ENCODE measurements at regions not wholly inside any gene's neighbourhood (a gene's known extent, or its start where the extent isn't known, plus 50 kb on each side); places are given as distances from the start of the nearest gene placed in this dataset.

DNA sequence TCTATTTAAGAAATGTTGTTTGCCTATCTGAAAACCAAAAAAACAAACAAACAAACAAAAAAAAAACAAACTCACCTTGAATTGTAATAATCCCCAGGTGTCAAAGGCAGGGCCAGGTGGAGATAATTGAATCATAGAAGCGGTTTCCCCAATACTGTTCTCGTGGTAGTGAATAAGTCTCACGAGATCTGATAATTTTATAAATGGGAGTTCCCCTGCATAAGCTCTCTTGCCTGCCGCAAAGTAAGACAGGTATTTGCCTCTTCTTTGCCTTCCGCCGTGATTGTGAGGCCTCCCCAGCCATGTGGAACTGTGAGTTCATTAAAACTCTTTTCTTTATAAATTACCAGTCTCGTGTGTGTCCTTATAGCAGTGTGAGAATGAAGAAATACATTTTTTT is 1180.7 kb upstream of the CRIM1 start:
- Histone ChIP-seq H3K27ac (ENCODE audit: low read length) (no peak overlapping the region), H3K36me3 (ENCODE audit: insufficient read depth, low read length) (no peaks in the 10 kb centered on the region), H3K9me3 (ENCODE audit: low read length) (no peaks in the 10 kb centered on the region), H3F3A (ENCODE audit: insufficient read depth, low read length, poor library complexity, severe bottlenecking) (no peaks in the 10 kb centered on the region), H3K9me2 (ENCODE audit: insufficient read depth, low read length) (no peaks in the 10 kb centered on the region), H4K20me1 (ENCODE audit: insufficient read depth) (no peaks in the 10 kb centered on the region), H3K79me2 (replicated peaks; ENCODE audit: insufficient read depth, low read length) (no peaks in the 10 kb centered on the region), H3K27me3 (ENCODE audit: insufficient read depth, low read depth, low read length) (no peaks in the 10 kb centered on the region), H2AFZ (ENCODE audit: low read depth, low read length) (no peak overlapping the region), H3K4me2 (ENCODE audit: low read length) (no peak overlapping the region), H3K9ac (ENCODE audit: low read length) (no peak overlapping the region), H3K4me3 (ENCODE audit: low read length) (no peak overlapping the region)
- TF ChIP-seq REST (IDR thresholded peaks at IDR 0.05; ENCODE audit: borderline replicate concordance) (no peak), TAF1 (IDR thresholded peaks at IDR 0.05; ENCODE audit: low read depth) (no peak)

DNA sequence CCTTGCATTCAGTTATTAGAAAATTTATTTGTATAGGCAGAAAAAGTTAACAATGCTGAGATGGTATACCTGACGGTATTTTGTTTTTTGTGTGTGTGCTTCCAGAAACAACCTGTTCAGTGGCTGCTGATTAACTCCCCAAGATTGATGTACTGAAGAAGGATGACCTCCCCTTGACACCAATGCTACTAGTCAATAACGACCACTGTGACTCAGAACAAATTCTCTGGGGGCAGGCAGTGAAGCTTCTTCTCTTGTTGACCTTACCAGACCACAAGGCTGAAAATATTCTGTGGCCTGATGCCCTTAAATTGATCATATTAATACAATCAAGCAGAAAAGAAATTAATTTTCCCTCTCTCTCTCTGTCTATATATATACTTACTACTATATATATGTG is 1182.9 kb upstream of the CRIM1 start:
- no peaks in the 10 kb centered on the region for H3K36me3 ChIP-seq (ENCODE audit: insufficient read depth, low read length)
- H3K27me3 ChIP-seq (ENCODE audit: insufficient read depth, low read depth, low read length): no peaks in the 10 kb centered on the region
- H3K9ac ChIP-seq (ENCODE audit: low read length): no peak overlapping the region
- H3K27ac ChIP-seq (ENCODE audit: low read length): no peak overlapping the region
- TF ChIP-seq POLR2AphosphoS5 (IDR thresholded peaks at IDR 0.05): no peak
- no peak for TF ChIP-seq RAD21 (conservative IDR thresholded peaks at IDR 0.05)
- TF ChIP-seq TAF1 (IDR thresholded peaks at IDR 0.05; ENCODE audit: low read depth): no peak
- no peak for TF ChIP-seq EP300 (conservative IDR thresholded peaks at IDR 0.05; ENCODE audit: poor library complexity, severe bottlenecking)
- TF ChIP-seq REST (IDR thresholded peaks at IDR 0.05; ENCODE audit: borderline replicate concordance): no peak
- no peak overlapping the region for H3K4me3 ChIP-seq (ENCODE audit: low read length)
- H3K4me2 ChIP-seq (ENCODE audit: low read length): no peak overlapping the region
- H3K9me3 ChIP-seq (ENCODE audit: low read length): no peaks in the 10 kb centered on the region
- H3K9me2 ChIP-seq (ENCODE audit: insufficient read depth, low read length): no peaks in the 10 kb centered on the region
- no peak overlapping the region for H2AFZ ChIP-seq (ENCODE audit: low read depth, low read length)
- no peaks in the 10 kb centered on the region for H3K79me2 ChIP-seq (replicated peaks; ENCODE audit: insufficient read depth, low read length)
- no peaks in the 10 kb centered on the region for H4K20me1 ChIP-seq (ENCODE audit: insufficient read depth)
- no peaks in the 10 kb centered on the region for H3F3A ChIP-seq (ENCODE audit: insufficient read depth, low read length, poor library complexity, severe bottlenecking)

- H3K9me2 ChIP-seq (ENCODE audit: insufficient read depth, low read length): no peaks in the 10 kb centered on the region
- no peak overlapping the region for H3K27ac ChIP-seq (ENCODE audit: low read length)
- H3K27me3 ChIP-seq (ENCODE audit: insufficient read depth, low read depth, low read length): no peaks in the 10 kb centered on the region
- H3K9ac ChIP-seq (ENCODE audit: low read length): no peak overlapping the region
- no peak overlapping the region for H2AFZ ChIP-seq (ENCODE audit: low read depth, low read length)
- no peaks in the 10 kb centered on the region for H3K9me3 ChIP-seq (ENCODE audit: low read length)
- TF ChIP-seq REST (IDR thresholded peaks at IDR 0.05; ENCODE audit: borderline replicate concordance) (no peak), SMC3 (conservative IDR thresholded peaks at IDR 0.05; ENCODE audit: poor library complexity) (no peak), POLR2AphosphoS5 (IDR thresholded peaks at IDR 0.05) (no peak), EZH2 (IDR thresholded peaks at IDR 0.05; ENCODE audit: borderline replicate concordance, insufficient read depth, low read length, poor library complexity, severe bottlenecking) (no peak), EP300 (conservative IDR thresholded peaks at IDR 0.05; ENCODE audit: poor library complexity, severe bottlenecking) (no peak), RAD21 (conservative IDR thresholded peaks at IDR 0.05) (no peak), TAF1 (IDR thresholded peaks at IDR 0.05; ENCODE audit: low read depth) (no peak)
- TF ChIP-seq, protein P1, sequence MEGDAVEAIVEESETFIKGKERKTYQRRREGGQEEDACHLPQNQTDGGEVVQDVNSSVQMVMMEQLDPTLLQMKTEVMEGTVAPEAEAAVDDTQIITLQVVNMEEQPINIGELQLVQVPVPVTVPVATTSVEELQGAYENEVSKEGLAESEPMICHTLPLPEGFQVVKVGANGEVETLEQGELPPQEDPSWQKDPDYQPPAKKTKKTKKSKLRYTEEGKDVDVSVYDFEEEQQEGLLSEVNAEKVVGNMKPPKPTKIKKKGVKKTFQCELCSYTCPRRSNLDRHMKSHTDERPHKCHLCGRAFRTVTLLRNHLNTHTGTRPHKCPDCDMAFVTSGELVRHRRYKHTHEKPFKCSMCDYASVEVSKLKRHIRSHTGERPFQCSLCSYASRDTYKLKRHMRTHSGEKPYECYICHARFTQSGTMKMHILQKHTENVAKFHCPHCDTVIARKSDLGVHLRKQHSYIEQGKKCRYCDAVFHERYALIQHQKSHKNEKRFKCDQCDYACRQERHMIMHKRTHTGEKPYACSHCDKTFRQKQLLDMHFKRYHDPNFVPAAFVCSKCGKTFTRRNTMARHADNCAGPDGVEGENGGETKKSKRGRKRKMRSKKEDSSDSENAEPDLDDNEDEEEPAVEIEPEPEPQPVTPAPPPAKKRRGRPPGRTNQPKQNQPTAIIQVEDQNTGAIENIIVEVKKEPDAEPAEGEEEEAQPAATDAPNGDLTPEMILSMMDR (IDR thresholded peaks at IDR 0.05; ENCODE audit: poor library complexity, severe bottlenecking): no peak
- no peak overlapping the region for H3K4me3 ChIP-seq (ENCODE audit: low read length)
- no peaks in the 10 kb centered on the region for H4K20me1 ChIP-seq (ENCODE audit: insufficient read depth)
- no peak overlapping the region for H3K4me2 ChIP-seq (ENCODE audit: low read length)
- H3F3A ChIP-seq (ENCODE audit: insufficient read depth, low read length, poor library complexity, severe bottlenecking): no peaks in the 10 kb centered on the region
- H3K79me2 ChIP-seq (replicated peaks; ENCODE audit: insufficient read depth, low read length): no peaks in the 10 kb centered on the region
- H3K36me3 ChIP-seq (ENCODE audit: insufficient read depth, low read length): no peaks in the 10 kb centered on the region
Measured at GRCh38 chr2:35168351-35168750, 1187.2 kb upstream of the CRIM1 start.
